K562 (cell line): ENCODE measurements at regions not wholly inside any gene's neighbourhood (a gene's known extent, or its start where the extent isn't known, plus 50 kb on each side); places are given as distances from the start of the nearest gene placed in this dataset.

Experiments used
- ATAC-seq: fragments of 200-7000 bp; cut with Tn5 transposase; 3 replicates; pipeline ENCODE4 v1.9.1; 2020; ENCODE audit warnings: moderate library complexity
- BruUV-seq: library from RNA; stranded (reverse); fragments of 400-500 nt; replicated peaks from 2 replicates; lab custom pipeline; 2021; lab: Mats Ljungman, UMichigan
- CTCF ChIA-PET: fragments of 300-600 bp; formaldehyde crosslinking; extraction: SDS; loops from one replicate; lab custom pipeline; 2021; ENCODE audit warnings: low intra/inter-chr PET ratio; lab: Yijun Ruan, JAX
- POLR2A ChIA-PET: fragments of 300-600, 350-650 bp; sonication (Branson Sonifier 250); formaldehyde crosslinking; extraction: SDS; loops from one replicate; lab custom pipeline; 2021; ENCODE audit warnings: antibody characterized with exemption, inconsistent platforms; lab: Yijun Ruan, JAX
- DNase-seq, 4 experiments: peaks; one replicate each; pipeline versions ENCODE4 v3.0.0 to v3.0.0-alpha.2; 2011 to 2018; ENCODE audit warnings: low spot score in 3 of 4, mixed read lengths in 3 of 4; ENCODE audit errors: extremely low read depth in 1 of 4
- FAIRE-seq: peaks from 2 replicates; lab custom pipeline; 2011; peaks lifted over from hg19 to GRCh38; lab: Jason Lieb, UNC
- H2AFZ ChIP-seq: 2 replicates; pipeline ENCODE4 v1.6.0; 2011; ENCODE audit warnings: low read depth, low read length, control low read depth, inconsistent platforms
- H3K27ac ChIP-seq: fragments of 200-600 bp; 3 replicates; pipeline ENCODE4 v1.8.0; 2011; ENCODE audit warnings: low read depth, mild to moderate bottlenecking, control low read depth, inconsistent platforms, low read length, moderate library complexity, mixed read lengths; ENCODE audit errors: extremely low read depth
- H3K27me3 ChIP-seq, 2 experiments: fragments of 300-600 bp in 1 of 2; 2 replicates in 1 of 2; 3 replicates in 1 of 2; pipeline versions ENCODE4 v1.6.0 to v1.8.0; 2011; ENCODE audit warnings: inconsistent platforms in 2 of 2, low read length in 2 of 2, mild to moderate bottlenecking in 1 of 2, mixed read lengths in 1 of 2, moderate library complexity in 1 of 2; ENCODE audit not compliant: control insufficient read depth in 2 of 2, insufficient read depth in 2 of 2
- H3K36me3 ChIP-seq: fragments of 300-600 bp; 3 replicates; pipeline ENCODE4 v1.8.0; 2011; ENCODE audit warnings: mild to moderate bottlenecking, low read length, inconsistent platforms; ENCODE audit not compliant: control insufficient read depth, insufficient read depth
- H3K4me1 ChIP-seq, 2 experiments: fragments of 200-600 bp in 1 of 2; replicated peaks in 1 of 2; 2 replicates in 1 of 2; 3 replicates in 1 of 2; pipeline versions ENCODE4 v1.5.1 to v1.8.0; 2011; ENCODE audit warnings: inconsistent platforms in 2 of 2, low read length in 2 of 2, mild to moderate bottlenecking in 1 of 2, mixed read lengths in 1 of 2, moderate library complexity in 1 of 2; ENCODE audit not compliant: control insufficient read depth in 2 of 2, insufficient read depth in 2 of 2
- H3K4me2 ChIP-seq: 2 replicates; pipeline ENCODE4 v1.6.1; 2011; ENCODE audit warnings: low read length, control low read depth, inconsistent platforms, mixed read lengths; ENCODE audit not compliant: insufficient read depth
- H3K4me3 ChIP-seq: fragments of 200-600 bp; sonication (generic), shearing (Covaris generic); 2 replicates; pipeline ENCODE4 v1.5.1; 2016; ENCODE audit warnings: control low read depth, inconsistent platforms
- H3K79me2 ChIP-seq: fragments of 200-600 bp; 3 replicates; pipeline ENCODE4 v1.8.0; 2011; ENCODE audit warnings: low read length, inconsistent platforms; ENCODE audit not compliant: control insufficient read depth, insufficient read depth
- H3K9ac ChIP-seq, 2 experiments: 2 replicates each; pipeline versions ENCODE4 v1.6.0 to v1.6.1; 2011; ENCODE audit warnings: low read depth in 2 of 2, low read length in 2 of 2, control low read depth in 1 of 2, inconsistent platforms in 1 of 2, mild to moderate bottlenecking in 1 of 2, mixed read lengths in 1 of 2; ENCODE audit not compliant: insufficient read depth in 1 of 2
- H3K9me1 ChIP-seq: one replicate; pipeline ENCODE4 v1.6.0; 2011; ENCODE audit warnings: inconsistent platforms, mild to moderate bottlenecking, low read length, moderate library complexity; ENCODE audit not compliant: control insufficient read depth, insufficient read depth
- H3K9me3 ChIP-seq: replicated peaks from 2 replicates; pipeline ENCODE4 v1.5.1; 2011; ENCODE audit warnings: low read depth, low read length, inconsistent platforms; ENCODE audit not compliant: control insufficient read depth, insufficient read depth
- H4K20me1 ChIP-seq: replicated peaks from 2 replicates; pipeline ENCODE4 v1.6.1; 2011; ENCODE audit warnings: low read length, inconsistent platforms, mixed read lengths; ENCODE audit not compliant: control insufficient read depth, insufficient read depth
- ARNT ChIP-seq, 2 experiments: fragments of 450-650 bp; IDR thresholded peaks; 2 replicates each; pipeline ENCODE4 v1.6.1; 2016; ENCODE audit warnings: mild to moderate bottlenecking in 1 of 2
- ATF1 ChIP-seq, 2 experiments: fragments of 450-650 bp in 1 of 2; IDR thresholded peaks; 2 replicates each; pipeline ENCODE4 v1.6.1; 2016; ENCODE audit warnings: missing compliant biosample characterization in 1 of 2, missing genetic modification characterization in 1 of 2
- CBX5 ChIP-seq: IDR thresholded peaks from 2 replicates; pipeline ENCODE4 v1.6.1; 2014; ENCODE audit warnings: low read depth, borderline replicate concordance
- CGGBP1 ChIP-seq: fragments of 250-450 bp; sonication (Bioruptor Pico); IDR thresholded peaks from 2 replicates; pipeline ENCODE4 v1.9.0; 2021; ENCODE audit warnings: mild to moderate bottlenecking
- FOXJ3 ChIP-seq: sonication (generic); formaldehyde crosslinking; IDR thresholded peaks from 2 replicates; pipeline ENCODE4 v1.4.0; 2020; ENCODE audit warnings: mild to moderate bottlenecking, missing genetic modification reagents
- NRF1 ChIP-seq, 2 experiments: fragments of 450-650 bp; IDR thresholded peaks in 1 of 2; conservative IDR thresholded peaks in 1 of 2; 2 replicates each; pipeline ENCODE4 v1.6.1; 2014; ENCODE audit warnings: mild to moderate bottlenecking in 2 of 2
- PYGO2 ChIP-seq: fragments of 450-650 bp; IDR thresholded peaks from 2 replicates; pipeline ENCODE4 v1.6.1; 2016; ENCODE audit warnings: mild to moderate bottlenecking, missing genetic modification characterization, moderate library complexity, missing compliant biosample characterization
- RHOXF2B ChIP-seq: fragments of 250-450 bp; sonication (Bioruptor Pico); conservative IDR thresholded peaks from 2 replicates; pipeline ENCODE4 v1.5.1; 2021
- SIN3B ChIP-seq: fragments of 450-650 bp; IDR thresholded peaks from 2 replicates; pipeline ENCODE4 v1.6.1; 2017; ENCODE audit warnings: low read depth, mild to moderate bottlenecking, moderate library complexity
- SREBF2 ChIP-seq: sonication (generic); formaldehyde crosslinking; IDR thresholded peaks from 2 replicates; pipeline ENCODE4 v1.4.0; 2020; ENCODE audit warnings: mild to moderate bottlenecking, missing genetic modification reagents
- STAT5B ChIP-seq: fragments of 250-450 bp; sonication (Bioruptor Pico); IDR thresholded peaks from 2 replicates; pipeline ENCODE4 v1.8.0; 2021; ENCODE audit warnings: mild to moderate bottlenecking, inconsistent platforms
- XRCC3 ChIP-seq: fragments of 450-650 bp; IDR thresholded peaks from 2 replicates; pipeline ENCODE4 v1.6.1; 2017; ENCODE audit warnings: mild to moderate bottlenecking, moderate library complexity
- ZFP1 ChIP-seq: fragments of 450-650 bp; formaldehyde crosslinking; IDR thresholded peaks from 2 replicates; pipeline ENCODE4 v1.4.0; 2020; ENCODE audit warnings: mild to moderate bottlenecking, mixed read lengths
- ZNF76 ChIP-seq: fragments of 250-450 bp; sonication (Bioruptor Pico); IDR thresholded peaks from 2 replicates; pipeline ENCODE4 v1.4.0; 2020; ENCODE audit warnings: mild to moderate bottlenecking, moderate library complexity, borderline replicate concordance
- in situ Hi-C: fragments of 300-500 bp; cut with MboI; formaldehyde crosslinking; loops from 4 replicates; pipeline ENCODE4 v1.15.0; 2018; ENCODE audit warnings: inconsistent platforms, mixed read lengths
- intact Hi-C: fragments of 100-400 bp; cut with micrococcal nuclease; formaldehyde crosslinking; loops from 2 replicates; pipeline ENCODE4 v1.14.2; 2022
- TF ChIP-seq, protein P1 (sequence below): fragments of 450-650 bp; IDR thresholded peaks from 2 replicates; pipeline ENCODE4 v1.6.1; 2017; ENCODE audit warnings: antibody characterized with exemption, mild to moderate bottlenecking
- TF ChIP-seq, protein P2 (sequence below): fragments of 250-450 bp; sonication (Bioruptor Pico); IDR thresholded peaks from 2 replicates; pipeline ENCODE4 v1.4.0; 2020

GRCh38 chr4:101727238-101727637 lies 63.3 kb upstream of the BANK1 start:
- no peak for FAIRE-seq
- CTCF ChIA-PET: no interaction called here

More at GRCh38 chr4:101727238-101727637, 63.3 kb upstream of the BANK1 start:
- no peaks in the 10 kb centered on the region for H3K9me3 ChIP-seq
- H4K20me1 ChIP-seq: no peaks in the 10 kb centered on the region
- H3K36me3 ChIP-seq: no peaks in the 10 kb centered on the region
- no peaks in the 10 kb centered on the region for H3K27me3 ChIP-seq
- H3K27ac ChIP-seq: no peak overlapping the region
- POLR2A ChIA-PET: no interaction called here
- DNase-seq (no peak), ATAC-seq (no peak)
- no peak overlapping the region for H2AFZ ChIP-seq
- H3K4me1 ChIP-seq: no peaks in the 10 kb centered on the region
- no peaks in the 10 kb centered on the region for H3K9me1 ChIP-seq
- BruUV-seq: no TSS peak
- H3K4me3 ChIP-seq: no peak overlapping the region
- in situ Hi-C loops (no loop called here), intact Hi-C loops (no loop called here)
- no peak for TF ChIP-seq CGGBP1 (CRISPR knock-in tag)
- TF ChIP-seq FOXJ3 (CRISPR knock-in tag): no peak
- no peak for TF ChIP-seq SIN3B
- no peak for TF ChIP-seq ZFP1 (CRISPR knock-in tag)
- no peak for TF ChIP-seq ARNT (IDR thresholded peaks at IDR 0.05)
- TF ChIP-seq, protein P1, sequence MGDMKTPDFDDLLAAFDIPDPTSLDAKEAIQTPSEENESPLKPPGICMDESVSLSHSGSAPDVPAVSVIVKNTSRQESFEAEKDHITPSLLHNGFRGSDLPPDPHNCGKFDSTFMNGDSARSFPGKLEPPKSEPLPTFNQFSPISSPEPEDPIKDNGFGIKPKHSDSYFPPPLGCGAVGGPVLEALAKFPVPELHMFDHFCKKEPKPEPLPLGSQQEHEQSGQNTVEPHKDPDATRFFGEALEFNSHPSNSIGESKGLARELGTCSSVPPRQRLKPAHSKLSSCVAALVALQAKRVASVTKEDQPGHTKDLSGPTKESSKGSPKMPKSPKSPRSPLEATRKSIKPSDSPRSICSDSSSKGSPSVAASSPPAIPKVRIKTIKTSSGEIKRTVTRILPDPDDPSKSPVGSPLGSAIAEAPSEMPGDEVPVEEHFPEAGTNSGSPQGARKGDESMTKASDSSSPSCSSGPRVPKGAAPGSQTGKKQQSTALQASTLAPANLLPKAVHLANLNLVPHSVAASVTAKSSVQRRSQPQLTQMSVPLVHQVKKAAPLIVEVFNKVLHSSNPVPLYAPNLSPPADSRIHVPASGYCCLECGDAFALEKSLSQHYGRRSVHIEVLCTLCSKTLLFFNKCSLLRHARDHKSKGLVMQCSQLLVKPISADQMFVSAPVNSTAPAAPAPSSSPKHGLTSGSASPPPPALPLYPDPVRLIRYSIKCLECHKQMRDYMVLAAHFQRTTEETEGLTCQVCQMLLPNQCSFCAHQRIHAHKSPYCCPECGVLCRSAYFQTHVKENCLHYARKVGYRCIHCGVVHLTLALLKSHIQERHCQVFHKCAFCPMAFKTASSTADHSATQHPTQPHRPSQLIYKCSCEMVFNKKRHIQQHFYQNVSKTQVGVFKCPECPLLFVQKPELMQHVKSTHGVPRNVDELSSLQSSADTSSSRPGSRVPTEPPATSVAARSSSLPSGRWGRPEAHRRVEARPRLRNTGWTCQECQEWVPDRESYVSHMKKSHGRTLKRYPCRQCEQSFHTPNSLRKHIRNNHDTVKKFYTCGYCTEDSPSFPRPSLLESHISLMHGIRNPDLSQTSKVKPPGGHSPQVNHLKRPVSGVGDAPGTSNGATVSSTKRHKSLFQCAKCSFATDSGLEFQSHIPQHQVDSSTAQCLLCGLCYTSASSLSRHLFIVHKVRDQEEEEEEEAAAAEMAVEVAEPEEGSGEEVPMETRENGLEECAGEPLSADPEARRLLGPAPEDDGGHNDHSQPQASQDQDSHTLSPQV: no peak
- TF ChIP-seq, protein P2, sequence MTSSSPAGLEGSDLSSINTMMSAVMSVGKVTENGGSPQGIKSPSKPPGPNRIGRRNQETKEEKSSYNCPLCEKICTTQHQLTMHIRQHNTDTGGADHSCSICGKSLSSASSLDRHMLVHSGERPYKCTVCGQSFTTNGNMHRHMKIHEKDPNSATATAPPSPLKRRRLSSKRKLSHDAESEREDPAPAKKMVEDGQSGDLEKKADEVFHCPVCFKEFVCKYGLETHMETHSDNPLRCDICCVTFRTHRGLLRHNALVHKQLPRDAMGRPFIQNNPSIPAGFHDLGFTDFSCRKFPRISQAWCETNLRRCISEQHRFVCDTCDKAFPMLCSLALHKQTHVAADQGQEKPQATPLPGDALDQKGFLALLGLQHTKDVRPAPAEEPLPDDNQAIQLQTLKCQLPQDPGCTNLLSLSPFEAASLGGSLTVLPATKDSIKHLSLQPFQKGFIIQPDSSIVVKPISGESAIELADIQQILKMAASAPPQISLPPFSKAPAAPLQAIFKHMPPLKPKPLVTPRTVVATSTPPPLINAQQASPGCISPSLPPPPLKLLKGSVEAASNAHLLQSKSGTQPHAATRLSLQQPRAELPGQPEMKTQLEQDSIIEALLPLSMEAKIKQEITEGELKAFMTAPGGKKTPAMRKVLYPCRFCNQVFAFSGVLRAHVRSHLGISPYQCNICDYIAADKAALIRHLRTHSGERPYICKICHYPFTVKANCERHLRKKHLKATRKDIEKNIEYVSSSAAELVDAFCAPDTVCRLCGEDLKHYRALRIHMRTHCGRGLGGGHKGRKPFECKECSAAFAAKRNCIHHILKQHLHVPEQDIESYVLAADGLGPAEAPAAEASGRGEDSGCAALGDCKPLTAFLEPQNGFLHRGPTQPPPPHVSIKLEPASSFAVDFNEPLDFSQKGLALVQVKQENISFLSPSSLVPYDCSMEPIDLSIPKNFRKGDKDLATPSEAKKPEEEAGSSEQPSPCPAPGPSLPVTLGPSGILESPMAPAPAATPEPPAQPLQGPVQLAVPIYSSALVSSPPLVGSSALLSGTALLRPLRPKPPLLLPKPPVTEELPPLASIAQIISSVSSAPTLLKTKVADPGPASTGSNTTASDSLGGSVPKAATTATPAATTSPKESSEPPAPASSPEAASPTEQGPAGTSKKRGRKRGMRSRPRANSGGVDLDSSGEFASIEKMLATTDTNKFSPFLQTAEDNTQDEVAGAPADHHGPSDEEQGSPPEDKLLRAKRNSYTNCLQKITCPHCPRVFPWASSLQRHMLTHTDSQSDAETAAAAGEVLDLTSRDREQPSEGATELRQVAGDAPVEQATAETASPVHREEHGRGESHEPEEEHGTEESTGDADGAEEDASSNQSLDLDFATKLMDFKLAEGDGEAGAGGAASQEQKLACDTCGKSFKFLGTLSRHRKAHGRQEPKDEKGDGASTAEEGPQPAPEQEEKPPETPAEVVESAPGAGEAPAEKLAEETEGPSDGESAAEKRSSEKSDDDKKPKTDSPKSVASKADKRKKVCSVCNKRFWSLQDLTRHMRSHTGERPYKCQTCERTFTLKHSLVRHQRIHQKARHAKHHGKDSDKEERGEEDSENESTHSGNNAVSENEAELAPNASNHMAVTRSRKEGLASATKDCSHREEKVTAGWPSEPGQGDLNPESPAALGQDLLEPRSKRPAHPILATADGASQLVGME (CRISPR knock-in tag): no peak
- no peak for TF ChIP-seq ZNF76 (CRISPR knock-in tag)
- no peak for TF ChIP-seq CBX5
- TF ChIP-seq SREBF2 (CRISPR knock-in tag): no peak
- no peak for TF ChIP-seq ATF1 (CRISPR knock-in tag; IDR thresholded peaks at IDR 0.05)
- no peak for TF ChIP-seq ATF1 (tag; IDR thresholded peaks at IDR 0.05)
- no peak for TF ChIP-seq STAT5B (CRISPR knock-in tag)
- TF ChIP-seq XRCC3: no peak
- no peak for TF ChIP-seq PYGO2 (tag)
- no peak for TF ChIP-seq NRF1 (conservative IDR thresholded peaks at IDR 0.05 in 1 of 2, IDR thresholded peaks at IDR 0.05 in 1 of 2)
- TF ChIP-seq RHOXF2B (CRISPR knock-in tag): no peak
- H3K9ac ChIP-seq: no peak overlapping the region
- H3K79me2 ChIP-seq: no peaks in the 10 kb centered on the region
- no peak overlapping the region for H3K4me2 ChIP-seq
